H9 (cell line): ENCODE measurements at regions not wholly inside any gene's neighbourhood (a gene's known extent, or its start where the extent isn't known, plus 50 kb on each side); places are given as distances from the start of the nearest gene placed in this dataset.

Experiments used
- DNase-seq: peaks from one replicate; pipeline ENCODE4 v3.0.0-alpha.2; 2017
- H2AFZ ChIP-seq: one replicate; pipeline ENCODE4 v1.6.1; 2013; ENCODE audit warnings: mild to moderate bottlenecking, low read length, control low read depth, moderate library complexity
- H2AK5ac ChIP-seq: 2 replicates; pipeline ENCODE4 v1.6.1; 2013; ENCODE audit warnings: low read length, control low read depth, mixed read lengths; ENCODE audit not compliant: insufficient read length
- H2BK120ac ChIP-seq: one replicate; pipeline ENCODE4 v1.6.1; 2013; ENCODE audit warnings: low read depth, mild to moderate bottlenecking, low read length, control low read depth, inconsistent platforms; ENCODE audit not compliant: poor library complexity, severe bottlenecking
- H2BK12ac ChIP-seq: 2 replicates; pipeline ENCODE4 v1.6.1; 2013; ENCODE audit warnings: low read length, control low read depth, mixed read lengths, low read depth; ENCODE audit not compliant: insufficient read length
- H2BK15ac ChIP-seq: 2 replicates; pipeline ENCODE4 v1.6.1; 2013; ENCODE audit warnings: low read depth, low read length, control low read depth
- H2BK20ac ChIP-seq: one replicate; pipeline ENCODE4 v1.6.1; 2013; ENCODE audit warnings: low read depth, mild to moderate bottlenecking, low read length, control low read depth, inconsistent platforms; ENCODE audit not compliant: poor library complexity, severe bottlenecking
- H2BK5ac ChIP-seq: 2 replicates; pipeline ENCODE4 v1.6.1; 2013; ENCODE audit warnings: low read length, control low read depth, mixed read lengths; ENCODE audit not compliant: insufficient read length
- H3K14ac ChIP-seq: 2 replicates; pipeline ENCODE4 v1.6.1; 2013; ENCODE audit warnings: low read length, control low read depth; ENCODE audit not compliant: insufficient read depth
- H3K18ac ChIP-seq: 2 replicates; pipeline ENCODE4 v1.6.1; 2013; ENCODE audit warnings: low read depth, mild to moderate bottlenecking, mixed read lengths, low read length, control low read depth; ENCODE audit not compliant: insufficient read length
- H3K23ac ChIP-seq: 2 replicates; pipeline ENCODE4 v1.6.1; 2013; ENCODE audit warnings: low read length, control low read depth, mixed read lengths, low read depth; ENCODE audit not compliant: insufficient read length
- H3K23me2 ChIP-seq: 2 replicates; pipeline ENCODE4 v1.6.1; 2013; ENCODE audit warnings: low read depth, mild to moderate bottlenecking, mixed read lengths, low read length, control low read depth; ENCODE audit not compliant: insufficient read length, poor library complexity, severe bottlenecking
- H3K27ac ChIP-seq: 2 replicates; pipeline ENCODE4 v1.5.1; 2013; ENCODE audit warnings: low read length, control low read depth, mixed read lengths, low read depth; ENCODE audit not compliant: insufficient read length
- H3K27me3 ChIP-seq: 2 replicates; pipeline ENCODE4 v1.6.1; 2013; ENCODE audit warnings: low read length, control low read depth, inconsistent platforms; ENCODE audit not compliant: insufficient read depth
- H3K4ac ChIP-seq: 2 replicates; pipeline ENCODE4 v1.6.1; 2013; ENCODE audit warnings: low read depth, mild to moderate bottlenecking, control low read depth, inconsistent platforms, low read length, moderate library complexity
- H3K4me1 ChIP-seq: 2 replicates; pipeline ENCODE4 v1.6.1; 2013; ENCODE audit warnings: low read length, control low read depth, inconsistent platforms; ENCODE audit not compliant: insufficient read depth
- H3K4me2 ChIP-seq: 2 replicates; pipeline ENCODE4 v1.6.1; 2013; ENCODE audit warnings: low read length, control low read depth, mixed read lengths; ENCODE audit not compliant: insufficient read length, insufficient read depth
- H3K56ac ChIP-seq: 2 replicates; pipeline ENCODE4 v1.6.1; 2013; ENCODE audit warnings: low read depth, mild to moderate bottlenecking, mixed read lengths, low read length, control low read depth; ENCODE audit not compliant: insufficient read length
- H3K79me1 ChIP-seq: 2 replicates; pipeline ENCODE4 v1.6.1; 2013; ENCODE audit warnings: low read depth, mild to moderate bottlenecking, moderate library complexity, low read length, control low read depth, inconsistent platforms; ENCODE audit not compliant: insufficient read depth, poor library complexity, severe bottlenecking
- H3K79me2 ChIP-seq: 2 replicates; pipeline ENCODE4 v1.6.1; 2013; ENCODE audit warnings: low read length, control low read depth, inconsistent platforms; ENCODE audit not compliant: insufficient read depth
- H3K9ac ChIP-seq: 2 replicates; pipeline ENCODE4 v1.6.1; 2013; ENCODE audit warnings: low read length, control low read depth, mixed read lengths; ENCODE audit not compliant: insufficient read length; ENCODE audit errors: extremely low read depth
- H3K9me3 ChIP-seq: one replicate; pipeline ENCODE4 v1.6.1; 2013; ENCODE audit warnings: low read depth, low read length, inconsistent platforms; ENCODE audit not compliant: control insufficient read depth
- H3T11ph ChIP-seq: one replicate; pipeline ENCODE4 v1.6.1; 2013; ENCODE audit warnings: mild to moderate bottlenecking, low read length, control low read depth, inconsistent platforms
- H4K20me1 ChIP-seq: one replicate; pipeline ENCODE4 v1.6.1; 2013; ENCODE audit not compliant: control insufficient read depth, insufficient read length, insufficient read depth
- H4K5ac ChIP-seq: 2 replicates; pipeline ENCODE4 v1.6.1; 2013; ENCODE audit warnings: low read depth, mild to moderate bottlenecking, mixed read lengths, low read length, control low read depth; ENCODE audit not compliant: insufficient read length
- H4K8ac ChIP-seq: replicated peaks from 2 replicates; pipeline ENCODE4 v1.6.1; 2013; ENCODE audit warnings: low read length, control low read depth, mixed read lengths, low read depth; ENCODE audit not compliant: insufficient read length
- H4K91ac ChIP-seq: 2 replicates; pipeline ENCODE4 v1.6.1; 2013; ENCODE audit warnings: low read depth, mild to moderate bottlenecking, moderate library complexity, mixed read lengths, low read length, control low read depth; ENCODE audit not compliant: insufficient read length
- H3K27ac Mint-ChIP-seq, 3 experiments: 2 replicates in 2 of 3; 3 replicates in 1 of 3; pipeline ENCODE4 v1.8.0; 2020 to 2021; ENCODE audit warnings: mixed read lengths in 3 of 3, mild to moderate bottlenecking in 1 of 3, moderate library complexity in 1 of 3
- H3K27me3 Mint-ChIP-seq: 2 replicates; pipeline ENCODE4 v1.8.0; 2021; ENCODE audit warnings: low read depth, mild to moderate bottlenecking, moderate library complexity, mixed read lengths
- H3K36me3 Mint-ChIP-seq, 3 experiments: 2 replicates in 2 of 3; 3 replicates in 1 of 3; pipeline ENCODE4 v1.8.0; 2020 to 2021; ENCODE audit warnings: low read depth in 3 of 3, mixed read lengths in 3 of 3; ENCODE audit not compliant: insufficient read depth in 1 of 3
- H3K4me1 Mint-ChIP-seq, 2 experiments: 2 replicates each; pipeline ENCODE4 v1.8.0; 2020; ENCODE audit warnings: mixed read lengths in 2 of 2
- H3K4me3 Mint-ChIP-seq, 2 experiments: 2 replicates in 1 of 2; 3 replicates in 1 of 2; pipeline ENCODE4 v1.8.0; 2020 to 2021; ENCODE audit warnings: mild to moderate bottlenecking in 2 of 2, mixed read lengths in 2 of 2, moderate library complexity in 1 of 2
- H3K9me3 Mint-ChIP-seq, 2 experiments: 2 replicates in 1 of 2; 3 replicates in 1 of 2; pipeline ENCODE4 v1.8.0; 2020; ENCODE audit warnings: mild to moderate bottlenecking in 2 of 2, mixed read lengths in 2 of 2, moderate library complexity in 1 of 2
- WGBS: extraction: QIAGEN DNeasy Blood & Tissue Kit; methylation state at CpG from one replicate; pipeline ENCODE4 v1.1.7; 2013; ENCODE audit warnings: missing lambda C conversion rate, low lambda C conversion rate, mixed read lengths; ENCODE audit not compliant: insufficient read length; ENCODE audit errors: extremely low coverage; 5-methylcytosine and 5-hydroxymethylcytosine counted together
- TF ChIP-seq, protein P1 (sequence below): fragments of 200-600 bp; sonication (generic); conservative IDR thresholded peaks from 3 replicates; pipeline ENCODE4 v1.8.0; 2021; ENCODE audit warnings: antibody characterized with exemption, mild to moderate bottlenecking

DNA sequence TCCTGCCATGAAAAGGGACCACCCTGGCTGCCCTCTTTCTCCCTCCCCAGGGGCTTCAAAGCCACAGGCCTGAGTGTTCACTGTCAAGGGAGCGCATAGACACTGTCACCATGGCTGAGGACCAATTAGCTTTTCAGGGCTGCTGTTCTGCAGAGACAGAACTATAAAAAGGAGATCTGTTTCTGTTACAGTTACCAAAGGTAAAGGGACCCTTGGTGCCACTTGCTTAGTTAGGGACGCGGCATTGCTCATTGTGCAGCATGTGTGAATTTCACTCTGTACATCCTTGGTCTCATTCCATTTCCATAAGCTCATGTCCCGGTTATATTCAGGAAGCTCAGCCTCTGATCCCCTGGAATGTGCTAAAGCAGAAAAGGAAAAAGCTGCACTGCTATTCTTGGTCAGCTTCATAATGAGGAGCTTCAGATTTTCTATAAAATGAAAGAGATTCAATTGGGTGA, 55.5 kb upstream of the RNF152 start:
- H2AK5ac ChIP-seq: no peak overlapping the region
- no peak overlapping the region for H3K14ac ChIP-seq
- no peak overlapping the region for H4K91ac ChIP-seq
- no peaks in the 10 kb centered on the region for H3K36me3 Mint-ChIP-seq
- TF ChIP-seq, protein P1, sequence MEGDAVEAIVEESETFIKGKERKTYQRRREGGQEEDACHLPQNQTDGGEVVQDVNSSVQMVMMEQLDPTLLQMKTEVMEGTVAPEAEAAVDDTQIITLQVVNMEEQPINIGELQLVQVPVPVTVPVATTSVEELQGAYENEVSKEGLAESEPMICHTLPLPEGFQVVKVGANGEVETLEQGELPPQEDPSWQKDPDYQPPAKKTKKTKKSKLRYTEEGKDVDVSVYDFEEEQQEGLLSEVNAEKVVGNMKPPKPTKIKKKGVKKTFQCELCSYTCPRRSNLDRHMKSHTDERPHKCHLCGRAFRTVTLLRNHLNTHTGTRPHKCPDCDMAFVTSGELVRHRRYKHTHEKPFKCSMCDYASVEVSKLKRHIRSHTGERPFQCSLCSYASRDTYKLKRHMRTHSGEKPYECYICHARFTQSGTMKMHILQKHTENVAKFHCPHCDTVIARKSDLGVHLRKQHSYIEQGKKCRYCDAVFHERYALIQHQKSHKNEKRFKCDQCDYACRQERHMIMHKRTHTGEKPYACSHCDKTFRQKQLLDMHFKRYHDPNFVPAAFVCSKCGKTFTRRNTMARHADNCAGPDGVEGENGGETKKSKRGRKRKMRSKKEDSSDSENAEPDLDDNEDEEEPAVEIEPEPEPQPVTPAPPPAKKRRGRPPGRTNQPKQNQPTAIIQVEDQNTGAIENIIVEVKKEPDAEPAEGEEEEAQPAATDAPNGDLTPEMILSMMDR: no peak
- no peaks in the 10 kb centered on the region for H3K27me3 ChIP-seq
- H3K9me3 ChIP-seq: no peaks in the 10 kb centered on the region
- no peak overlapping the region for H2BK5ac ChIP-seq
- H3K27ac ChIP-seq: no peak overlapping the region
- no peak overlapping the region for H2AFZ ChIP-seq
- DNase-seq: no peak
- H2BK120ac ChIP-seq: no peak overlapping the region
- H3K27me3 Mint-ChIP-seq: no peaks in the 10 kb centered on the region
- no peak overlapping the region for H3T11ph ChIP-seq
- no peak overlapping the region for H3K56ac ChIP-seq
- H4K5ac ChIP-seq: no peak overlapping the region
- H4K20me1 ChIP-seq: no peaks in the 10 kb centered on the region
- H2BK12ac ChIP-seq: no peak overlapping the region
- H3K79me1 ChIP-seq: no peaks in the 10 kb centered on the region
- H3K4ac ChIP-seq: no peak overlapping the region
- no peaks in the 10 kb centered on the region for H3K23me2 ChIP-seq
- no CpG with 5 or more reads among the region's 4 CpGs for WGBS
- H3K18ac ChIP-seq: no peak overlapping the region
- no peaks in the 10 kb centered on the region for H3K79me2 ChIP-seq
- peaks cover 5% of the 10 kb centered on the region for H3K4me1 ChIP-seq
- no peak overlapping the region for H2BK20ac ChIP-seq
- H4K8ac ChIP-seq: no peak overlapping the region
- peaks cover 31 to 34% of the 10 kb centered on the region in 2 experiments for H3K4me1 Mint-ChIP-seq
- no peak overlapping the region for H3K4me3 Mint-ChIP-seq
- no peak overlapping the region for H3K4me2 ChIP-seq
- no peak overlapping the region for H2BK15ac ChIP-seq
- no peak overlapping the region for H3K23ac ChIP-seq
- H3K9me3 Mint-ChIP-seq: no peaks in the 10 kb centered on the region
- H3K9ac ChIP-seq: no peak overlapping the region
- no peak overlapping the region for H3K27ac Mint-ChIP-seq
